H9 (cell line): ENCODE measurements at regions not wholly inside any gene's neighbourhood (a gene's known extent, or its start where the extent isn't known, plus 50 kb on each side); places are given as distances from the start of the nearest gene placed in this dataset.

ENCODE experiments used
- DNase-seq: peaks from one replicate; pipeline ENCODE4 v3.0.0-alpha.2; 2017
- H2AFZ ChIP-seq: one replicate; pipeline ENCODE4 v1.6.1; 2013; ENCODE audit warnings: mild to moderate bottlenecking, low read length, control low read depth, moderate library complexity
- H2AK5ac ChIP-seq: 2 replicates; pipeline ENCODE4 v1.6.1; 2013; ENCODE audit warnings: low read length, control low read depth, mixed read lengths; ENCODE audit not compliant: insufficient read length
- H2BK120ac ChIP-seq: one replicate; pipeline ENCODE4 v1.6.1; 2013; ENCODE audit warnings: low read depth, mild to moderate bottlenecking, low read length, control low read depth, inconsistent platforms; ENCODE audit not compliant: poor library complexity, severe bottlenecking
- H2BK12ac ChIP-seq: 2 replicates; pipeline ENCODE4 v1.6.1; 2013; ENCODE audit warnings: low read length, control low read depth, mixed read lengths, low read depth; ENCODE audit not compliant: insufficient read length
- H2BK15ac ChIP-seq: 2 replicates; pipeline ENCODE4 v1.6.1; 2013; ENCODE audit warnings: low read depth, low read length, control low read depth
- H2BK20ac ChIP-seq: one replicate; pipeline ENCODE4 v1.6.1; 2013; ENCODE audit warnings: low read depth, mild to moderate bottlenecking, low read length, control low read depth, inconsistent platforms; ENCODE audit not compliant: poor library complexity, severe bottlenecking
- H2BK5ac ChIP-seq: 2 replicates; pipeline ENCODE4 v1.6.1; 2013; ENCODE audit warnings: low read length, control low read depth, mixed read lengths; ENCODE audit not compliant: insufficient read length
- H3K14ac ChIP-seq: 2 replicates; pipeline ENCODE4 v1.6.1; 2013; ENCODE audit warnings: low read length, control low read depth; ENCODE audit not compliant: insufficient read depth
- H3K18ac ChIP-seq: 2 replicates; pipeline ENCODE4 v1.6.1; 2013; ENCODE audit warnings: low read depth, mild to moderate bottlenecking, mixed read lengths, low read length, control low read depth; ENCODE audit not compliant: insufficient read length
- H3K23ac ChIP-seq: 2 replicates; pipeline ENCODE4 v1.6.1; 2013; ENCODE audit warnings: low read length, control low read depth, mixed read lengths, low read depth; ENCODE audit not compliant: insufficient read length
- H3K23me2 ChIP-seq: 2 replicates; pipeline ENCODE4 v1.6.1; 2013; ENCODE audit warnings: low read depth, mild to moderate bottlenecking, mixed read lengths, low read length, control low read depth; ENCODE audit not compliant: insufficient read length, poor library complexity, severe bottlenecking
- H3K27ac ChIP-seq: 2 replicates; pipeline ENCODE4 v1.5.1; 2013; ENCODE audit warnings: low read length, control low read depth, mixed read lengths, low read depth; ENCODE audit not compliant: insufficient read length
- H3K27me3 ChIP-seq: 2 replicates; pipeline ENCODE4 v1.6.1; 2013; ENCODE audit warnings: low read length, control low read depth, inconsistent platforms; ENCODE audit not compliant: insufficient read depth
- H3K4ac ChIP-seq: 2 replicates; pipeline ENCODE4 v1.6.1; 2013; ENCODE audit warnings: low read depth, mild to moderate bottlenecking, control low read depth, inconsistent platforms, low read length, moderate library complexity
- H3K4me1 ChIP-seq: 2 replicates; pipeline ENCODE4 v1.6.1; 2013; ENCODE audit warnings: low read length, control low read depth, inconsistent platforms; ENCODE audit not compliant: insufficient read depth
- H3K4me2 ChIP-seq: 2 replicates; pipeline ENCODE4 v1.6.1; 2013; ENCODE audit warnings: low read length, control low read depth, mixed read lengths; ENCODE audit not compliant: insufficient read length, insufficient read depth
- H3K56ac ChIP-seq: 2 replicates; pipeline ENCODE4 v1.6.1; 2013; ENCODE audit warnings: low read depth, mild to moderate bottlenecking, mixed read lengths, low read length, control low read depth; ENCODE audit not compliant: insufficient read length
- H3K79me1 ChIP-seq: 2 replicates; pipeline ENCODE4 v1.6.1; 2013; ENCODE audit warnings: low read depth, mild to moderate bottlenecking, moderate library complexity, low read length, control low read depth, inconsistent platforms; ENCODE audit not compliant: insufficient read depth, poor library complexity, severe bottlenecking
- H3K79me2 ChIP-seq: 2 replicates; pipeline ENCODE4 v1.6.1; 2013; ENCODE audit warnings: low read length, control low read depth, inconsistent platforms; ENCODE audit not compliant: insufficient read depth
- H3K9ac ChIP-seq: 2 replicates; pipeline ENCODE4 v1.6.1; 2013; ENCODE audit warnings: low read length, control low read depth, mixed read lengths; ENCODE audit not compliant: insufficient read length; ENCODE audit errors: extremely low read depth
- H3K9me3 ChIP-seq: one replicate; pipeline ENCODE4 v1.6.1; 2013; ENCODE audit warnings: low read depth, low read length, inconsistent platforms; ENCODE audit not compliant: control insufficient read depth
- H3T11ph ChIP-seq: one replicate; pipeline ENCODE4 v1.6.1; 2013; ENCODE audit warnings: mild to moderate bottlenecking, low read length, control low read depth, inconsistent platforms
- H4K20me1 ChIP-seq: one replicate; pipeline ENCODE4 v1.6.1; 2013; ENCODE audit not compliant: control insufficient read depth, insufficient read length, insufficient read depth
- H4K5ac ChIP-seq: 2 replicates; pipeline ENCODE4 v1.6.1; 2013; ENCODE audit warnings: low read depth, mild to moderate bottlenecking, mixed read lengths, low read length, control low read depth; ENCODE audit not compliant: insufficient read length
- H4K8ac ChIP-seq: replicated peaks from 2 replicates; pipeline ENCODE4 v1.6.1; 2013; ENCODE audit warnings: low read length, control low read depth, mixed read lengths, low read depth; ENCODE audit not compliant: insufficient read length
- H4K91ac ChIP-seq: 2 replicates; pipeline ENCODE4 v1.6.1; 2013; ENCODE audit warnings: low read depth, mild to moderate bottlenecking, moderate library complexity, mixed read lengths, low read length, control low read depth; ENCODE audit not compliant: insufficient read length
- H3K27ac Mint-ChIP-seq, 3 experiments: 2 replicates in 2 of 3; 3 replicates in 1 of 3; pipeline ENCODE4 v1.8.0; 2020 to 2021; ENCODE audit warnings: mixed read lengths in 3 of 3, mild to moderate bottlenecking in 1 of 3, moderate library complexity in 1 of 3
- H3K27me3 Mint-ChIP-seq: 2 replicates; pipeline ENCODE4 v1.8.0; 2021; ENCODE audit warnings: low read depth, mild to moderate bottlenecking, moderate library complexity, mixed read lengths
- H3K36me3 Mint-ChIP-seq, 3 experiments: 2 replicates in 2 of 3; 3 replicates in 1 of 3; pipeline ENCODE4 v1.8.0; 2020 to 2021; ENCODE audit warnings: low read depth in 3 of 3, mixed read lengths in 3 of 3; ENCODE audit not compliant: insufficient read depth in 1 of 3
- H3K4me1 Mint-ChIP-seq, 2 experiments: 2 replicates each; pipeline ENCODE4 v1.8.0; 2020; ENCODE audit warnings: mixed read lengths in 2 of 2
- H3K4me3 Mint-ChIP-seq, 2 experiments: 2 replicates in 1 of 2; 3 replicates in 1 of 2; pipeline ENCODE4 v1.8.0; 2020 to 2021; ENCODE audit warnings: mild to moderate bottlenecking in 2 of 2, mixed read lengths in 2 of 2, moderate library complexity in 1 of 2
- H3K9me3 Mint-ChIP-seq, 2 experiments: 2 replicates in 1 of 2; 3 replicates in 1 of 2; pipeline ENCODE4 v1.8.0; 2020; ENCODE audit warnings: mild to moderate bottlenecking in 2 of 2, mixed read lengths in 2 of 2, moderate library complexity in 1 of 2
- CTCF ChIP-seq: fragments of 200-600 bp; sonication (generic); conservative IDR thresholded peaks from 3 replicates; pipeline ENCODE4 v1.8.0; 2021; ENCODE audit warnings: antibody characterized with exemption, mild to moderate bottlenecking
- WGBS: extraction: QIAGEN DNeasy Blood & Tissue Kit; methylation state at CpG from one replicate; pipeline ENCODE4 v1.1.7; 2013; ENCODE audit warnings: missing lambda C conversion rate, low lambda C conversion rate, mixed read lengths; ENCODE audit not compliant: insufficient read length; ENCODE audit errors: extremely low coverage; 5-methylcytosine and 5-hydroxymethylcytosine counted together

- peaks cover 4% of the 10 kb centered on the region for H3K23me2 ChIP-seq
- no peak overlapping the region for H3K9ac ChIP-seq
- H2BK5ac ChIP-seq = no peak overlapping the region
- H3K4me1 ChIP-seq = no peaks in the 10 kb centered on the region; the same call in 1 of the 2 replicates
- H4K5ac ChIP-seq = no peak overlapping the region
- no peak overlapping the region for H2BK20ac ChIP-seq
- H3K56ac ChIP-seq = no peak overlapping the region
- H4K20me1 ChIP-seq = no peaks in the 10 kb centered on the region
- no peak overlapping the region for H2AK5ac ChIP-seq
- no peak overlapping the region for H2BK12ac ChIP-seq
- WGBS = no CpG with 5 or more reads among the region's 4 CpGs
- H3K27me3 Mint-ChIP-seq = no peaks in the 10 kb centered on the region
- no peak overlapping the region for H3K27ac ChIP-seq
- H3K14ac ChIP-seq = no peak overlapping the region
- H3K4me1 Mint-ChIP-seq = peaks cover 27 to 34% of the 10 kb centered on the region in 2 experiments
- no peak overlapping the region for H3K18ac ChIP-seq
- H3K79me1 ChIP-seq = no peaks in the 10 kb centered on the region
- H3K27me3 ChIP-seq = no peaks in the 10 kb centered on the region
- no peak overlapping the region for H2BK15ac ChIP-seq
- DNase-seq = no peak
- no peak overlapping the region for H3K27ac Mint-ChIP-seq
- no peak for TF ChIP-seq CTCF
- no peaks in the 10 kb centered on the region for H3K9me3 Mint-ChIP-seq
- H3K4me2 ChIP-seq = no peak overlapping the region
- H3K79me2 ChIP-seq = no peaks in the 10 kb centered on the region
- H2AFZ ChIP-seq = no peak overlapping the region
- no peak overlapping the region for H4K8ac ChIP-seq
- H3K9me3 ChIP-seq = no peaks in the 10 kb centered on the region
- H3K4ac ChIP-seq = no peak overlapping the region
- H3K36me3 Mint-ChIP-seq = no peaks in the 10 kb centered on the region
- H2BK120ac ChIP-seq = no peak overlapping the region
- no peak overlapping the region for H3K23ac ChIP-seq
- H3T11ph ChIP-seq = no peak overlapping the region
- H4K91ac ChIP-seq = no peak overlapping the region
- H3K4me3 Mint-ChIP-seq = no peak overlapping the region
Observed at GRCh38 chr6:37097335-37097734, 72.6 kb upstream of the PIM1 start.
